ENCODE measurements at regions not wholly inside any gene's neighbourhood (a gene's known extent, or its start where the extent isn't known, plus 50 kb on each side); places are given as distances from the start of the nearest gene placed in this dataset.
"Not testable (repeated sequence)": the region's sequence is repeated elsewhere in the genome, so short reads cannot be mapped to it uniquely, and the experiment has no call there.

GRCh38 chr2:75292826-75293225 lies 93.5 kb upstream of the TACR1 start:
- DNase-seq (ENCODE audit: low read depth), result no peak
- H3K4me3 ChIP-seq (ENCODE audit: low read depth, low read length), result no peak overlapping the region
- TF ChIP-seq MYC (IDR thresholded peaks at IDR 0.05; ENCODE audit: low read depth, low read length), result no peak
- TF ChIP-seq CTCF (IDR thresholded peaks at IDR 0.05; ENCODE audit: low read depth, low read length), result no peak
- TF ChIP-seq POLR2A (IDR thresholded peaks at IDR 0.05; ENCODE audit: extremely low read depth, insufficient read length), result no peak
- no peak for TF ChIP-seq MAX (IDR thresholded peaks at IDR 0.05; ENCODE audit: low read depth, low read length)

- DNase-seq (ENCODE audit: low read depth), result no peak
- TF ChIP-seq MYC (IDR thresholded peaks at IDR 0.05; ENCODE audit: low read depth, low read length), result no peak
- no peak for TF ChIP-seq CTCF (IDR thresholded peaks at IDR 0.05; ENCODE audit: low read depth, low read length)
- no peak for TF ChIP-seq POLR2A (IDR thresholded peaks at IDR 0.05; ENCODE audit: extremely low read depth, insufficient read length)
- no peak for TF ChIP-seq MAX (IDR thresholded peaks at IDR 0.05; ENCODE audit: low read depth, low read length)
- no peak overlapping the region for H3K4me3 ChIP-seq (ENCODE audit: low read depth, low read length)
These were observed 91.4 kb upstream of the TACR1 start for GRCh38 chr2:75290600-75291150.

GRCh38 chr2:75289771-75290170 lies 90.5 kb upstream of the TACR1 start:
- TF ChIP-seq POLR2A (IDR thresholded peaks at IDR 0.05; ENCODE audit: extremely low read depth, insufficient read length) (no peak), CTCF (IDR thresholded peaks at IDR 0.05; ENCODE audit: low read depth, low read length) (no peak), MYC (IDR thresholded peaks at IDR 0.05; ENCODE audit: low read depth, low read length) (no peak), MAX (IDR thresholded peaks at IDR 0.05; ENCODE audit: low read depth, low read length) (no peak)
- H3K4me3 ChIP-seq (ENCODE audit: low read depth, low read length), result no peak overlapping the region
- DNase-seq (ENCODE audit: low read depth), result no peak

- H3K4me3 ChIP-seq (ENCODE audit: low read depth, low read length); DNase-seq (ENCODE audit: low read depth): not testable (repeated sequence)
These were observed 89.9 kb upstream of the TACR1 start for GRCh38 chr2:75289178-75289577.

- TF ChIP-seq CTCF (IDR thresholded peaks at IDR 0.05; ENCODE audit: low read depth, low read length) (no peak), POLR2A (IDR thresholded peaks at IDR 0.05; ENCODE audit: extremely low read depth, insufficient read length) (no peak), MAX (IDR thresholded peaks at IDR 0.05; ENCODE audit: low read depth, low read length) (no peak), MYC (IDR thresholded peaks at IDR 0.05; ENCODE audit: low read depth, low read length) (no peak)
- no peak overlapping the region for H3K4me3 ChIP-seq (ENCODE audit: low read depth, low read length)
- DNase-seq (ENCODE audit: low read depth), result no peak
These were observed 89.4 kb upstream of the TACR1 start for GRCh38 chr2:75288760-75289159.

GRCh38 chr2:75287624-75288316 lies 88.5 kb upstream of the TACR1 start:
- no peak overlapping the region for H3K4me3 ChIP-seq (ENCODE audit: low read depth, low read length)
- no peak for TF ChIP-seq CTCF (IDR thresholded peaks at IDR 0.05; ENCODE audit: low read depth, low read length)
- no peak for TF ChIP-seq MYC (IDR thresholded peaks at IDR 0.05; ENCODE audit: low read depth, low read length)
- TF ChIP-seq POLR2A (IDR thresholded peaks at IDR 0.05; ENCODE audit: extremely low read depth, insufficient read length), result no peak
- TF ChIP-seq MAX (IDR thresholded peaks at IDR 0.05; ENCODE audit: low read depth, low read length), result no peak
- peak; percentile 16 for DNase-seq (ENCODE audit: low read depth)
